ENCODE measurements at regions not wholly inside any gene's neighbourhood (a gene's known extent, or its start where the extent isn't known, plus 50 kb on each side); places are given as distances from the start of the nearest gene placed in this dataset.

DNA sequence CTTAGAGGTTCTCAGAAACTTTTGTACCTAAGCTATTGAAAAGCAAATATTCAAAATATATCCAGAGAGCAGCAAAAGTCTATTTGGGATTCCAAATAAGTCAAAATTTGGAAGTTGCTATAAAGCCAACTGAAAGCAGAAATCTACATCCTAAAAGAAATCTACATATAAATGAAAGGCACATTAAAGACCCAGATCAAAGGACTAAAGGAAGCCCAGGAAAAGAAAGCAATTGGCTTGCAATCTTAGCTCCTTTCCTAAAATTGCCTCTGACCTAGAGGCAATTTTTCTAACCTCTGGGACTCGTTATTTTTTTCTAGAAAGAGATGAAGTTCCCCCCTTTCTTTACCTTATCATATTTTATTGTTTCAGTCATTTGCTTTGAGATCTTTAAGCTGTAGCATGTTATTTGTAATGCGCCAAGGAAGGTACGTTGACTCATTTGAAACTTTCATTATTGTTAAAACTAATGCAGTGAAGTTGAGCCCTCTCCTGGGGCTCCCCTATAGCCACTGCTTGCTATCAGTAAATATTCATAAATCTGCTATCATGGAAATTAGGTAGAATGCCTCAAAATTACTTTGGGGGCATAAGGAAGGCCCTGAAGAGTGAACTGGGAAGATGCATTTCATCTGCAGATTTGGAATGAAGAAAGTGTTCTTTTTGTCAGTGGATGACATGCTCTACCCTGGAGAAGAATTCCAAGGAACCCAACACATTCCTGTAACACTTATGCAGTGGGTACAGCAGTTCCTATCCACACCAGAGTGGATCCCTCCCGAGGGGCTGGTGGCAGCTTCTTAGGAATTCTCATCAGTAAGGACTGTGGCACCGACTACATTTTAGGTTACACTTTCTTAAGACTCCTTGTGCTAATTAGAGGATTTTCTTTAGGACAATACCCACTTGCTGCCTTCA lies 177.8 kb upstream of the IGFBP7 start:
- no peak for DNase-seq (ENCODE audit: low read depth)
- no peak overlapping the region for H3K4me3 ChIP-seq (ENCODE audit: low read depth, low read length)
- no peak for TF ChIP-seq CTCF (IDR thresholded peaks at IDR 0.05; ENCODE audit: low read depth, low read length, missing control alignments)
- in situ Hi-C loops (cut with HindIII; ENCODE audit: low sequenced_read_pairs), result no loop called here

- in situ Hi-C loops (cut with HindIII; ENCODE audit: low sequenced_read_pairs), result no loop called here
- DNase-seq (ENCODE audit: low read depth), result no peak
- H3K4me3 ChIP-seq (ENCODE audit: low read depth, low read length), result no peak overlapping the region
- TF ChIP-seq CTCF (IDR thresholded peaks at IDR 0.05; ENCODE audit: low read depth, low read length, missing control alignments), result no peak
Observed at GRCh38 chr4:57282933-57283310, 172.7 kb upstream of the IGFBP7 start.

GRCh38 chr4:57280481-57280880 lies 170.3 kb upstream of the IGFBP7 start:
- no peak for TF ChIP-seq CTCF (IDR thresholded peaks at IDR 0.05; ENCODE audit: low read depth, low read length, missing control alignments)
- in situ Hi-C loops (cut with HindIII; ENCODE audit: low sequenced_read_pairs), result no loop called here
- H3K4me3 ChIP-seq (ENCODE audit: low read depth, low read length), result no peak overlapping the region

GRCh38 chr4:57278780-57279179 lies 168.6 kb upstream of the IGFBP7 start:
- H3K4me3 ChIP-seq (ENCODE audit: low read depth, low read length), result no peak overlapping the region
- DNase-seq (ENCODE audit: low read depth), result no peak
- no peak for TF ChIP-seq CTCF (IDR thresholded peaks at IDR 0.05; ENCODE audit: low read depth, low read length, missing control alignments)
- in situ Hi-C loops (cut with HindIII; ENCODE audit: low sequenced_read_pairs), result no loop called here

More at GRCh38 chr4:57280481-57280880, 170.3 kb upstream of the IGFBP7 start:
- DNase-seq (ENCODE audit: low read depth), result no peak

DNA sequence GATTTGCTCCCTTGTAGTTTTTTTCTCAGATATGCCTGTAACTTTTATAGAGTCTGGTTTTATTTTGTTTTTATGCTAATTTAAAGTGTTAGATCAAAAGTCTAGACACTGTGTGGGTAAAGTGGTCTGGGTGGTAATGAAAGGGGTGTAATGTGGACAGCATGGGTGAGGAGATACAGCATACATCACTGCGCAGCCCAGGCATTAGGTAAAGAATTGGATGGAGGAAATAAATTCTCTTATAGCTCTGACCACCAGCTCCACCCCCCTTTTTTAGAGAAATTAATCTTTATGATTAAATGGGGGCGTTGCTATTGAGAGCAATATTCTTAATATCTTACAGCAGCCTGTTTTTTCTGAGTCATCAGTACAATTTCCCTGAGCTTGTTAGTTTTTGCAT lies 163.9 kb upstream of the IGFBP7 start:
- DNase-seq (ENCODE audit: low read depth), result no peak
- in situ Hi-C loops (cut with HindIII; ENCODE audit: low sequenced_read_pairs), result no loop called here
- H3K4me3 ChIP-seq (ENCODE audit: low read depth, low read length), result no peak overlapping the region
- no peak for TF ChIP-seq CTCF (IDR thresholded peaks at IDR 0.05; ENCODE audit: low read depth, low read length, missing control alignments)

GRCh38 chr4:57270346-57270745 lies 160.2 kb upstream of the IGFBP7 start:
- in situ Hi-C loops (cut with HindIII; ENCODE audit: low sequenced_read_pairs), result no loop called here
- TF ChIP-seq CTCF (IDR thresholded peaks at IDR 0.05; ENCODE audit: low read depth, low read length, missing control alignments), result no peak
- no peak overlapping the region for H3K4me3 ChIP-seq (ENCODE audit: low read depth, low read length)
- DNase-seq (ENCODE audit: low read depth), result no peak
